ENCODE measurements at regions not wholly inside any gene's neighbourhood (a gene's known extent, or its start where the extent isn't known, plus 50 kb on each side); places are given as distances from the start of the nearest gene placed in this dataset.

- no peak overlapping the region for H2BK120ac ChIP-seq (ENCODE audit: low read depth, low read length, poor library complexity, severe bottlenecking)
- no peak overlapping the region for H3K4me2 ChIP-seq (ENCODE audit: insufficient read depth, insufficient read length, low read length)
- H3K9me3 ChIP-seq (ENCODE audit: control insufficient read depth, low read depth, low read length): no peaks in the 10 kb centered on the region
- H3K27ac ChIP-seq (ENCODE audit: insufficient read length, low read depth, low read length): no peak overlapping the region
- no peak overlapping the region for H3K14ac ChIP-seq (ENCODE audit: insufficient read depth, low read length)
- H3K36me3 Mint-ChIP-seq (ENCODE audit: insufficient read depth in 1 of 3, low read depth in 3 of 3): peaks cover 2 to 4% (median 3%) of the 10 kb centered on the region in 3 experiments; a peak in 3 of 7 replicates
- no peak overlapping the region for H3K23ac ChIP-seq (ENCODE audit: insufficient read length, low read depth, low read length)
- no peak overlapping the region for H3T11ph ChIP-seq (ENCODE audit: low read length)
- H2BK20ac ChIP-seq (ENCODE audit: low read depth, low read length, poor library complexity, severe bottlenecking): no peak overlapping the region
- no peak overlapping the region for H4K5ac ChIP-seq (ENCODE audit: insufficient read length, low read depth, low read length)
- no peak overlapping the region for H3K4me3 Mint-ChIP-seq
- H3K79me2 ChIP-seq (ENCODE audit: insufficient read depth, low read length): no peaks in the 10 kb centered on the region
- no peak overlapping the region for H2BK12ac ChIP-seq (ENCODE audit: insufficient read length, low read depth, low read length)
- H3K4me1 Mint-ChIP-seq: no peaks in the 10 kb centered on the region
- no peak overlapping the region for H3K18ac ChIP-seq (ENCODE audit: insufficient read length, low read depth, low read length)
- H3K56ac ChIP-seq (ENCODE audit: insufficient read length, low read depth, low read length): no peak overlapping the region
- DNase-seq: no peak
- no peaks in the 10 kb centered on the region for H3K23me2 ChIP-seq (ENCODE audit: insufficient read length, low read depth, low read length, poor library complexity, severe bottlenecking)
- H3K9me3 Mint-ChIP-seq: peaks cover 3 to 6% of the 10 kb centered on the region in 2 experiments; a peak in 2 of 5 replicates
- H2AFZ ChIP-seq (ENCODE audit: low read length): no peak overlapping the region
- TF ChIP-seq, protein P1, sequence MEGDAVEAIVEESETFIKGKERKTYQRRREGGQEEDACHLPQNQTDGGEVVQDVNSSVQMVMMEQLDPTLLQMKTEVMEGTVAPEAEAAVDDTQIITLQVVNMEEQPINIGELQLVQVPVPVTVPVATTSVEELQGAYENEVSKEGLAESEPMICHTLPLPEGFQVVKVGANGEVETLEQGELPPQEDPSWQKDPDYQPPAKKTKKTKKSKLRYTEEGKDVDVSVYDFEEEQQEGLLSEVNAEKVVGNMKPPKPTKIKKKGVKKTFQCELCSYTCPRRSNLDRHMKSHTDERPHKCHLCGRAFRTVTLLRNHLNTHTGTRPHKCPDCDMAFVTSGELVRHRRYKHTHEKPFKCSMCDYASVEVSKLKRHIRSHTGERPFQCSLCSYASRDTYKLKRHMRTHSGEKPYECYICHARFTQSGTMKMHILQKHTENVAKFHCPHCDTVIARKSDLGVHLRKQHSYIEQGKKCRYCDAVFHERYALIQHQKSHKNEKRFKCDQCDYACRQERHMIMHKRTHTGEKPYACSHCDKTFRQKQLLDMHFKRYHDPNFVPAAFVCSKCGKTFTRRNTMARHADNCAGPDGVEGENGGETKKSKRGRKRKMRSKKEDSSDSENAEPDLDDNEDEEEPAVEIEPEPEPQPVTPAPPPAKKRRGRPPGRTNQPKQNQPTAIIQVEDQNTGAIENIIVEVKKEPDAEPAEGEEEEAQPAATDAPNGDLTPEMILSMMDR (conservative IDR thresholded peaks at IDR 0.05): no peak
- H3K27me3 ChIP-seq (ENCODE audit: insufficient read depth, low read length): no peaks in the 10 kb centered on the region
- no peaks in the 10 kb centered on the region for H3K4me1 ChIP-seq (ENCODE audit: insufficient read depth, low read length)
- no peak overlapping the region for H4K91ac ChIP-seq (ENCODE audit: insufficient read length, low read depth, low read length)
- no peaks in the 10 kb centered on the region for H4K20me1 ChIP-seq (ENCODE audit: control insufficient read depth, insufficient read depth, insufficient read length)
- H3K27me3 Mint-ChIP-seq (ENCODE audit: low read depth): no peaks in the 10 kb centered on the region
- H4K8ac ChIP-seq (replicated peaks; ENCODE audit: insufficient read length, low read depth, low read length): no peak overlapping the region
- no peak overlapping the region for H2AK5ac ChIP-seq (ENCODE audit: insufficient read length, low read length)
- H3K9ac ChIP-seq (ENCODE audit: extremely low read depth, insufficient read length, low read length): no peak overlapping the region
- H3K27ac Mint-ChIP-seq: no peak overlapping the region
- H2BK15ac ChIP-seq (ENCODE audit: low read depth, low read length): no peak overlapping the region
- no peaks in the 10 kb centered on the region for H3K79me1 ChIP-seq (ENCODE audit: insufficient read depth, low read depth, low read length, poor library complexity, severe bottlenecking)
- no peak overlapping the region for H2BK5ac ChIP-seq (ENCODE audit: insufficient read length, low read length)
- H3K4ac ChIP-seq (ENCODE audit: low read depth, low read length): no peak overlapping the region
Measured at GRCh38 chr2:144086965-144087364, 433.0 kb downstream of the ZEB2 start.

Data from H9 (cell line).